ENCODE measurements at regions not wholly inside any gene's neighbourhood (a gene's known extent, or its start where the extent isn't known, plus 50 kb on each side); places are given as distances from the start of the nearest gene placed in this dataset.

DNA sequence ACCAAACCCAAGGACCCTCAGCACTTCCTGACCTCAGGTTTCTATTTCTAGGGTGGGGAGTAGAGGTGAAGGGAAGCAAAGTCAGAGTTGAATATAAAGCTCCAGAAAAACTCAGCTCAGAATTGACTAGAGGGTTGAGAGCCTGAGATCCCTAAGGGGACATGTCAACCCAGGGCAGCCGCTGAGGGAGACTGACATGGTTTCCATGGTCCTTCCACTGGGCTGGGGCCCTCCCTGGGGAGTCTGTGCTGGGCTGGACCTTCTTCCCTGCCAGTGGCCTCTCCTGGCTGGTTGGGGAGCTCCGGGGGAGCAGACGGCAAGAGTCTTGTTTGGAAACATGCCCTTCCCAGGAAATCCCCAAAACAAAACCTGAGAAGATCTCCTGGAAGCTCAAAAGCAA lies 121.3 kb downstream of the METRNL start:
- Histone ChIP-seq H3K27me3 (ENCODE audit: low read depth) (no peaks in the 10 kb centered on the region), H3K9me3 (replicated peaks) (no peaks in the 10 kb centered on the region), H3K4me1 (peaks cover 77% of the 10 kb centered on the region), H3K36me3 (no peaks in the 10 kb centered on the region), H3K4me3 (no peak overlapping the region), H3K27ac (replicated peaks) (peak overlapping the region; percentile 66)
- intact Hi-C loops (cut with micrococcal nuclease): no loop called here
- TF ChIP-seq CTCF (IDR thresholded peaks at IDR 0.05; ENCODE audit: borderline replicate concordance): no peak
- peak; percentile 14 for DNase-seq

GRCh38 chr17:83201206-83202001 lies 122.0 kb downstream of the METRNL start:
- no peak overlapping the region for H3K4me3 ChIP-seq
- H3K27me3 ChIP-seq (ENCODE audit: low read depth): no peaks in the 10 kb centered on the region
- no peaks in the 10 kb centered on the region for H3K9me3 ChIP-seq (replicated peaks)
- no peaks in the 10 kb centered on the region for H3K36me3 ChIP-seq
- H3K4me1 ChIP-seq: peaks cover 71% of the 10 kb centered on the region
- TF ChIP-seq CTCF (IDR thresholded peaks at IDR 0.05; ENCODE audit: borderline replicate concordance): no peak
- peak overlapping the region; percentile 66 for H3K27ac ChIP-seq (replicated peaks)
- intact Hi-C loops (cut with micrococcal nuclease): no loop called here
- no peak for DNase-seq

DNA sequence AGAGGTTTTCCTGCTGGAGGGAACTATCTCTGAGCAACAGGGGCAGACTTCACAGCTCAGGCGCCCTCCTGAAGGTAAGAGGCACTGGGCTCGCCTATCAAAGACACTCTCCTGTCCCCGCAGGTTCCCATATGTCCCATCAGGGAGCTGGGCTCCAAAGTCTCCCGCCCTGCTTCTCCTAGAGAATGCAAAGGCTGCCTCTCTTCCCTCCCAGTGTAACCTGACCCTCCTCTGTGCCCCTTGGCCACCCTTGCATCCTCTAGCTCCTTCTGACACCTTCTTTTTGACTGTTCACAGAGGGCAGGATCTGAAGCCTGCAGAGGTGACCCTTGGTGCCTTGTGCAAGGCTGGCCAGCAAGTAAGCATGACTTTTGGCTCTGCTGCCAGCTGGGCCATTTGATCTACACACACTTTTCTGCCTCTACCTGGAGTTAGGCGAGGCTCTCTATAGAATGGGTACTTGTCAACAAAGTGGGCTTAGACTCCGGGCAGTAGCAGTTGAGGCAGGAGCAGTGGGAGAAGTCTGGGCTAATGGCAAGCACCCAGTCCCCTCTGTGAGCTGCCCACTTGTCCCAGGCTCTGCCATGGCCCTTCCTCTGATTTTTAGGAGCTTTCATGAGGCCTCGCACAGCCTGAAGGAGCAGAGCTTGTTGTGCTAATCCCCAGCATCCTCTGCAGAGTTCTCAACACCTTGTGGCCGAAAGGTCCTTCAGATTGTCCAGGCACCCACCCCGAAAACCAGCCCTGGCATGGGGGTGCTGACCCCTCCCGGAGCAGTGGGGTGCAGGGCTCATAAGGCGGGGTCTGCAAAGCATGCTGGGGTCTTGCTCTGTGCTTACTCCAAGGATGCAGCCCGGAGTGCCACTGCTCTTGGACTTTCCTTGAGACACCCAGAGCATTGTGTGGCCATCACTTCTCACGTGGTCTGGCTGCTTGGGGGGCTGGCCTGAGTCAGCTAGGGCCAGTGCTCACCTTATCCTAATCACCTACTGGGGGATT lies 122.9 kb downstream of the METRNL start:
- Histone ChIP-seq H3K27ac (replicated peaks) (peak overlapping the region; percentile 63), H3K27me3 (ENCODE audit: low read depth) (no peaks in the 10 kb centered on the region), H3K36me3 (no peaks in the 10 kb centered on the region), H3K4me1 (peaks cover 62% of the 10 kb centered on the region), H3K4me3 (no peak overlapping the region), H3K9me3 (replicated peaks) (no peaks in the 10 kb centered on the region)
- DNase-seq: peak; percentile 8
- TF ChIP-seq CTCF (IDR thresholded peaks at IDR 0.05; ENCODE audit: borderline replicate concordance): no peak
- intact Hi-C loops (cut with micrococcal nuclease): no loop called here

- no peak for TF ChIP-seq CTCF (IDR thresholded peaks at IDR 0.05; ENCODE audit: borderline replicate concordance)
- Histone ChIP-seq H3K4me3 (no peak overlapping the region), H3K27me3 (ENCODE audit: low read depth) (no peaks in the 10 kb centered on the region), H3K4me1 (peaks cover 59% of the 10 kb centered on the region), H3K36me3 (no peaks in the 10 kb centered on the region), H3K27ac (replicated peaks) (peak overlapping the region; percentile 63), H3K9me3 (replicated peaks) (no peaks in the 10 kb centered on the region)
- intact Hi-C loops (cut with micrococcal nuclease): no loop called here
- peak; percentile 50 for DNase-seq
Measured at GRCh38 chr17:83203073-83203471, 123.7 kb downstream of the METRNL start.

DNA sequence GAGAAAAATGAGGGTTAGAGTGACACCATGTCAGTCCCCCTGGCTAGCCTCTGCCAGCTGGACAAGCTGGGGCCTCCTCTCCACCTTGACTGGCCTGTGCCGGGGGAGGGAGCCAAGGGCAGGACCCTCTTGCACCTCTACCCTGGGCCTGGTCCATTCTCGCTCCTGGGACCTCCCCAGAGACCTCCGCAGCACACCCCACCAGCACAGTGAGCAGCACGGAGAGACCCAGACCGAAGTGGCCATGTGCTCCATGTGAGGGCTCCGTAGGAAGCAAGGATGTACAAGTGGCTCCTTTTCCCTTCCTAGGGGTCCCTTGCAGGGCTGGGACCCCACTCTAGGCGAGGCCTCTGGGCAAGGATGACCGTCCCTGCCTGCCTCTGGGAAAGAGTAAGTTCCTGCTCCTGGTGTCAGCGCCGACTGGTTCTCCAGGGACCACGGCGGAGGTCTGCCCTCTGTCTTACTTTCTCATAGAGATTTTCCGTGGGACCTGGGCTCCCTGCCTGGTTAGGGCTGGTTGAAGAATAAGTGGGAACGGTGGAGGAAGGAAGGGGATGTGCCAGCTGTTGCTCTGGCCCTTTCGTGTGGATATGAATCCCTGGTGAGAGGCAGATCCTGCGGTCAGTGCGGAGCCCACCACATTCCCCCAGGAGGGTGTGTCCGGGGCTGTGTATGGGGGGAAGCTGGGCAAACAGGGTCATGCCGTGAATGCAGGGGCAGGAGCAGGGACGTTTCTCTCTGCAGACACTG lies 124.2 kb downstream of the METRNL start:
- intact Hi-C loops (cut with micrococcal nuclease): no loop called here
- no peak overlapping the region for H3K4me3 ChIP-seq
- no peaks in the 10 kb centered on the region for H3K36me3 ChIP-seq
- TF ChIP-seq CTCF (IDR thresholded peaks at IDR 0.05; ENCODE audit: borderline replicate concordance): no peak
- peaks cover 55% of the 10 kb centered on the region for H3K4me1 ChIP-seq
- H3K9me3 ChIP-seq (replicated peaks): no peaks in the 10 kb centered on the region
- H3K27ac ChIP-seq (replicated peaks): peak overlapping the region; percentile 63
- DNase-seq: peak; percentile 11
- no peaks in the 10 kb centered on the region for H3K27me3 ChIP-seq (ENCODE audit: low read depth)
